GM23338 (cell line): ENCODE measurements at regions not wholly inside any gene's neighbourhood (a gene's known extent, or its start where the extent isn't known, plus 50 kb on each side); places are given as distances from the start of the nearest gene placed in this dataset.

Experiments
- ATAC-seq: fragments of 200-7000 bp; cut with Tn5 transposase; 3 replicates; pipeline ENCODE4 v1.9.1; 2020
- DNase-seq: peaks from one replicate; pipeline ENCODE4 v3.0.0-alpha.2; 2015; ENCODE audit warnings: low spot score
- H2AFZ ChIP-seq: fragments of 200-600 bp; sonication (generic); 2 replicates; pipeline ENCODE4 v1.8.0; 2016; ENCODE audit warnings: antibody characterized with exemption, mild to moderate bottlenecking, moderate library complexity
- H3F3A ChIP-seq: fragments of 200-600 bp; sonication (generic); replicated peaks from 2 replicates; pipeline ENCODE4 v1.8.0; 2017; ENCODE audit warnings: antibody characterized with exemption, mixed run types, low read depth
- H3K27ac ChIP-seq: fragments of 200-600 bp; sonication (generic); 2 replicates; pipeline ENCODE4 v1.6.1; 2016; ENCODE audit warnings: low read depth
- H3K27me3 ChIP-seq: fragments of 200-600 bp; sonication (generic); 2 replicates; pipeline ENCODE4 v1.8.0; 2016; ENCODE audit warnings: mild to moderate bottlenecking, mixed run types, moderate library complexity; ENCODE audit not compliant: insufficient read depth
- H3K36me3 ChIP-seq: fragments of 200-600 bp; sonication (generic); 2 replicates; pipeline ENCODE4 v1.8.0; 2016; ENCODE audit warnings: mild to moderate bottlenecking; ENCODE audit not compliant: insufficient read depth
- H3K4me1 ChIP-seq: fragments of 200-600 bp; sonication (generic); 2 replicates; pipeline ENCODE4 v1.8.0; 2016; ENCODE audit warnings: mild to moderate bottlenecking, moderate library complexity; ENCODE audit not compliant: insufficient read depth
- H3K4me2 ChIP-seq: fragments of 200-600 bp; sonication (generic); 2 replicates; pipeline ENCODE4 v1.7.1; 2017; ENCODE audit warnings: mixed run types
- H3K4me3 ChIP-seq: fragments of 200-600 bp; sonication (generic); 2 replicates; pipeline ENCODE4 v1.6.1; 2016; ENCODE audit warnings: mixed run types
- H3K79me2 ChIP-seq: fragments of 200-600 bp; sonication (generic); replicated peaks from 2 replicates; pipeline ENCODE4 v1.8.0; 2017; ENCODE audit warnings: mild to moderate bottlenecking; ENCODE audit not compliant: insufficient read depth
- H3K9me2 ChIP-seq: fragments of 200-600 bp; sonication (generic); 2 replicates; pipeline ENCODE4 v1.8.0; 2017; ENCODE audit not compliant: insufficient read depth
- H4K20me1 ChIP-seq: fragments of 200-600 bp; sonication (generic); replicated peaks from 2 replicates; pipeline ENCODE4 v1.8.0; 2017; ENCODE audit warnings: mild to moderate bottlenecking; ENCODE audit not compliant: insufficient read depth
- H3K27ac Mint-ChIP-seq: 2 replicates; pipeline ENCODE4 v1.8.0; 2020; ENCODE audit warnings: inconsistent platforms, mild to moderate bottlenecking, moderate library complexity, mixed read lengths
- H3K27me3 Mint-ChIP-seq: 3 replicates; pipeline ENCODE4 v1.8.0; 2022; ENCODE audit warnings: low read depth, mild to moderate bottlenecking, moderate library complexity, mixed read lengths, inconsistent platforms; ENCODE audit not compliant: insufficient read depth, poor library complexity
- H3K36me3 Mint-ChIP-seq: 3 replicates; pipeline ENCODE4 v1.8.0; 2021; ENCODE audit warnings: low read depth, mild to moderate bottlenecking, inconsistent platforms, moderate library complexity, mixed read lengths
- H3K4me1 Mint-ChIP-seq: 3 replicates; pipeline ENCODE4 v1.8.0; 2020; ENCODE audit warnings: mild to moderate bottlenecking, inconsistent platforms, mixed read lengths
- H3K4me3 Mint-ChIP-seq: 3 replicates; pipeline ENCODE4 v1.8.0; 2021; ENCODE audit warnings: moderate library complexity, mild to moderate bottlenecking, inconsistent platforms, mixed read lengths
- H3K9me3 Mint-ChIP-seq: 3 replicates; pipeline ENCODE4 v1.8.0; 2020; ENCODE audit warnings: moderate library complexity, mild to moderate bottlenecking, inconsistent platforms, mixed read lengths
- EZH2 ChIP-seq: fragments of 200-600 bp; sonication (generic); IDR thresholded peaks from one replicate; pipeline ENCODE4 v1.8.0; 2017; ENCODE audit warnings: antibody characterized with exemption, mild to moderate bottlenecking, low read depth; ENCODE audit not compliant: unreplicated experiment
- EZH2phosphoT487 ChIP-seq: fragments of 200-600 bp; sonication (generic); IDR thresholded peaks from one replicate; pipeline ENCODE4 v1.8.1; 2018; ENCODE audit warnings: antibody characterized with exemption; ENCODE audit not compliant: unreplicated experiment
- NANOG ChIP-seq: IDR thresholded peaks from 2 replicates; pipeline ENCODE4 v1.6.1; 2016; ENCODE audit warnings: antibody characterized with exemption, borderline replicate concordance
- POLR2AphosphoS5 ChIP-seq: IDR thresholded peaks from 2 replicates; pipeline ENCODE4 v1.6.1; 2016; ENCODE audit warnings: antibody characterized with exemption, low read depth
- REST ChIP-seq: IDR thresholded peaks from one replicate; pipeline ENCODE4 v1.6.1; 2018; ENCODE audit warnings: antibody characterized with exemption; ENCODE audit not compliant: unreplicated experiment
- ZNF114 ChIP-seq: fragments of 250-450 bp; sonication (Bioruptor Pico); IDR thresholded peaks from 2 replicates; pipeline ENCODE4 v1.5.0; 2020; ENCODE audit warnings: mild to moderate bottlenecking, moderate library complexity
- ZNF331 ChIP-seq: fragments of 250-450 bp; sonication (Bioruptor Pico); IDR thresholded peaks from 2 replicates; pipeline ENCODE4 v1.5.0; 2020; ENCODE audit warnings: low read depth, mild to moderate bottlenecking, moderate library complexity
- ZNF462 ChIP-seq: fragments of 250-450 bp; sonication (Bioruptor Pico); IDR thresholded peaks from 2 replicates; pipeline ENCODE4 v1.5.0; 2020; ENCODE audit warnings: mild to moderate bottlenecking, moderate library complexity
- TF ChIP-seq, protein P1 (sequence below), 2 experiments: fragments of 200-600 bp in 1 of 2; sonication (generic) in 1 of 2; conservative IDR thresholded peaks; 2 replicates each; pipeline versions ENCODE4 v1.5.1 to v1.6.1; 2016 to 2017; ENCODE audit warnings: antibody characterized with exemption in 2 of 2, low read depth in 2 of 2, mild to moderate bottlenecking in 2 of 2, moderate library complexity in 1 of 2
- TF ChIP-seq, protein P2 (sequence below): IDR thresholded peaks from 2 replicates; pipeline ENCODE4 v1.6.1; 2016; ENCODE audit warnings: antibody characterized with exemption

GRCh38 chr12:19645823-19646222 is 206.5 kb downstream of the AEBP2 start (continued):
- TF ChIP-seq ZNF462: no peak
- TF ChIP-seq, protein P1, sequence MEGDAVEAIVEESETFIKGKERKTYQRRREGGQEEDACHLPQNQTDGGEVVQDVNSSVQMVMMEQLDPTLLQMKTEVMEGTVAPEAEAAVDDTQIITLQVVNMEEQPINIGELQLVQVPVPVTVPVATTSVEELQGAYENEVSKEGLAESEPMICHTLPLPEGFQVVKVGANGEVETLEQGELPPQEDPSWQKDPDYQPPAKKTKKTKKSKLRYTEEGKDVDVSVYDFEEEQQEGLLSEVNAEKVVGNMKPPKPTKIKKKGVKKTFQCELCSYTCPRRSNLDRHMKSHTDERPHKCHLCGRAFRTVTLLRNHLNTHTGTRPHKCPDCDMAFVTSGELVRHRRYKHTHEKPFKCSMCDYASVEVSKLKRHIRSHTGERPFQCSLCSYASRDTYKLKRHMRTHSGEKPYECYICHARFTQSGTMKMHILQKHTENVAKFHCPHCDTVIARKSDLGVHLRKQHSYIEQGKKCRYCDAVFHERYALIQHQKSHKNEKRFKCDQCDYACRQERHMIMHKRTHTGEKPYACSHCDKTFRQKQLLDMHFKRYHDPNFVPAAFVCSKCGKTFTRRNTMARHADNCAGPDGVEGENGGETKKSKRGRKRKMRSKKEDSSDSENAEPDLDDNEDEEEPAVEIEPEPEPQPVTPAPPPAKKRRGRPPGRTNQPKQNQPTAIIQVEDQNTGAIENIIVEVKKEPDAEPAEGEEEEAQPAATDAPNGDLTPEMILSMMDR (conservative IDR thresholded peaks at IDR 0.05; ENCODE audit: low read depth in 2 of 2): no peak
- TF ChIP-seq EZH2phosphoT487: no peak

DNA sequence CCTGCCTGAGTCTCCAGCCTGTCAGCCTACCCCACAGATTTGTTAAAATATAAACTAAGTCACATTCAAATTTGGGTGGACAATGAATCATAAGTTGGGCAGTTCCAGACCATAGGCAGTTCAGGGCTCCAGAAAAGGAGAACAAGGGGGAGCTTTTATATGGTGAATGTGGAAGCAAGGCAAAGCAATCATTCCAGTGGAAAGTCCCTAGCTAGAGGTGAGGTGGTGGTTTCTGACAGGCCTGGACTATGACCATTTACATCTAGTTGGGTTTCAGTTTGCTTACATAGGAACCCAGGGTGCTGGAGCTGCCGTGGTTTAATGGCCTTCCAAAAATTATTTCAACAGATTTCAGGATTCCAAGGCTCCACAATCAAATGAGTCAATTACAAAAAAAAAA is 207.3 kb downstream of the AEBP2 start:
- Histone ChIP-seq H3K79me2 (no peaks in the 10 kb centered on the region), H3F3A (no peaks in the 10 kb centered on the region), H3K36me3 (0 out of 2 replicates have a peak, but pooled peaks cover 7% of the 10 kb centered on the region), H2AFZ (no peak overlapping the region), H3K27ac (no peak overlapping the region), H3K9me2 (no peaks in the 10 kb centered on the region; the same call in 1 of the 2 replicates), H3K27me3 (no peaks in the 10 kb centered on the region), H3K4me3 (no peak overlapping the region), H4K20me1 (no peaks in the 10 kb centered on the region), H3K4me1 (0 out of 2 replicates have a peak, but pooled peaks cover 6% of the 10 kb centered on the region), H3K4me2 (no peak overlapping the region)
- H3K9me3 Mint-ChIP-seq: peaks cover 14% of the 10 kb centered on the region
- no peak for DNase-seq
- H3K4me1 Mint-ChIP-seq: peaks cover 15% of the 10 kb centered on the region
- H3K4me3 Mint-ChIP-seq: no peak overlapping the region
- peaks cover 15% of the 10 kb centered on the region for H3K36me3 Mint-ChIP-seq
- peaks cover 4% of the 10 kb centered on the region for H3K27me3 Mint-ChIP-seq
- no peak for ATAC-seq
- H3K27ac Mint-ChIP-seq: no peak overlapping the region
- TF ChIP-seq POLR2AphosphoS5 (no peak), EZH2 (no peak), EZH2phosphoT487 (no peak), REST (no peak), NANOG (no peak), ZNF331 (no peak), ZNF114 (CRISPR knock-in tag) (no peak)
- TF ChIP-seq, protein P1 (conservative IDR thresholded peaks at IDR 0.05; ENCODE audit: low read depth in 2 of 2): no peak
- TF ChIP-seq, protein P2, sequence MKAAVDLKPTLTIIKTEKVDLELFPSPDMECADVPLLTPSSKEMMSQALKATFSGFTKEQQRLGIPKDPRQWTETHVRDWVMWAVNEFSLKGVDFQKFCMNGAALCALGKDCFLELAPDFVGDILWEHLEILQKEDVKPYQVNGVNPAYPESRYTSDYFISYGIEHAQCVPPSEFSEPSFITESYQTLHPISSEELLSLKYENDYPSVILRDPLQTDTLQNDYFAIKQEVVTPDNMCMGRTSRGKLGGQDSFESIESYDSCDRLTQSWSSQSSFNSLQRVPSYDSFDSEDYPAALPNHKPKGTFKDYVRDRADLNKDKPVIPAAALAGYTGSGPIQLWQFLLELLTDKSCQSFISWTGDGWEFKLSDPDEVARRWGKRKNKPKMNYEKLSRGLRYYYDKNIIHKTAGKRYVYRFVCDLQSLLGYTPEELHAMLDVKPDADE: no peak
